HG02798 (cell line): ENCODE measurements at regions not wholly inside any gene's neighbourhood (a gene's known extent, or its start where the extent isn't known, plus 50 kb on each side); places are given as distances from the start of the nearest gene placed in this dataset.
"Not testable (repeated sequence)": the region's sequence is repeated elsewhere in the genome, so short reads cannot be mapped to it uniquely, and the experiment has no call there.

Source experiments
- ATAC-seq: cut with Tn5 transposase; IDR thresholded peaks from one replicate; pipeline ENCODE4 v1.9.1; 2021; ENCODE audit warnings: mild to moderate bottlenecking; ENCODE audit not compliant: unreplicated experiment, poor library complexity

- ATAC-seq: no peak
Measured at GRCh38 chr10:114872519-114873087, 51.0 kb downstream of the FHIP2A start.

- ATAC-seq: no peak
Measured at GRCh38 chr10:114874827-114875411, 53.3 kb downstream of the FHIP2A start.

GRCh38 chr10:114875590-114876081 is 54.1 kb downstream of the FHIP2A start:
- not testable (repeated sequence) for ATAC-seq

- ATAC-seq: no peak
Measured at GRCh38 chr10:114876169-114876568, 54.6 kb downstream of the FHIP2A start.

- peak; percentile 76 for ATAC-seq
Measured at GRCh38 chr10:114876602-114877300, 55.2 kb downstream of the FHIP2A start.

GRCh38 chr10:114877301-114877644 is 55.7 kb downstream of the FHIP2A start:
- no peak for ATAC-seq

- no peak for ATAC-seq
Measured at GRCh38 chr10:114879093-114879492, 57.5 kb downstream of the FHIP2A start.

- peak; percentile 73 for ATAC-seq
Measured at GRCh38 chr10:114879541-114880158, 58.1 kb downstream of the FHIP2A start.

- no peak for ATAC-seq
Measured at GRCh38 chr10:114881417-114881816, 56.6 kb upstream of the TRUB1 start.

- no peak for ATAC-seq
Measured at GRCh38 chr10:114881901-114882300, 56.1 kb upstream of the TRUB1 start.

GRCh38 chr10:114885443-114885842 is 52.6 kb upstream of the TRUB1 start:
- ATAC-seq: no peak
